Myocyte (in vitro differentiated cells): ENCODE measurements at regions not wholly inside any gene's neighbourhood (a gene's known extent, or its start where the extent isn't known, plus 50 kb on each side); places are given as distances from the start of the nearest gene placed in this dataset.

Source experiments
- DNase-seq: peaks from one replicate; pipeline ENCODE4 v3.0.0-alpha.2; 2012; ENCODE audit warnings: low read depth

GRCh38 chr13:89862691-89863036, 1484.8 kb upstream of the MIR17HG start:
- no peak for DNase-seq

GRCh38 chr13:89865164-89866064, 1482.1 kb upstream of the MIR17HG start:
- DNase-seq: no peak

GRCh38 chr13:89869312-89869711, 1478.2 kb upstream of the MIR17HG start:
- DNase-seq: no peak

GRCh38 chr13:89878904-89879303, 1468.6 kb upstream of the MIR17HG start:
- no peak for DNase-seq

GRCh38 chr13:89880201-89880600, 1467.3 kb upstream of the MIR17HG start:
- DNase-seq: no peak

- DNase-seq: no peak
Measured at GRCh38 chr13:89883893-89884448, 1463.5 kb upstream of the MIR17HG start.

GRCh38 chr13:89890806-89891205, 1456.7 kb upstream of the MIR17HG start:
- DNase-seq: no peak

GRCh38 chr13:89891416-89891815, 1456.1 kb upstream of the MIR17HG start:
- DNase-seq: no peak

GRCh38 chr13:89897681-89898080, 1449.8 kb upstream of the MIR17HG start:
- DNase-seq: no peak

GRCh38 chr13:89899302-89900103, 1448.0 kb upstream of the MIR17HG start:
- no peak for DNase-seq

- DNase-seq: no peak
Measured at GRCh38 chr13:89900104-89900765, 1447.3 kb upstream of the MIR17HG start.

GRCh38 chr13:89902223-89902622, 1445.3 kb upstream of the MIR17HG start:
- DNase-seq: no peak

GRCh38 chr13:89903115-89903514, 1444.4 kb upstream of the MIR17HG start:
- DNase-seq: no peak

GRCh38 chr13:89910166-89910565, 1437.3 kb upstream of the MIR17HG start:
- DNase-seq: no peak

GRCh38 chr13:89916551-89916950, 1430.9 kb upstream of the MIR17HG start:
- DNase-seq: no peak

GRCh38 chr13:89920461-89920860, 1427.0 kb upstream of the MIR17HG start:
- no peak for DNase-seq

- DNase-seq: no peak
Measured at GRCh38 chr13:89923052-89923451, 1424.4 kb upstream of the MIR17HG start.

GRCh38 chr13:89923736-89924135, 1423.8 kb upstream of the MIR17HG start:
- DNase-seq: no peak

GRCh38 chr13:89925107-89925506, 1422.4 kb upstream of the MIR17HG start:
- DNase-seq: peak; percentile 29

- DNase-seq: no peak
Measured at GRCh38 chr13:89930861-89931260, 1416.6 kb upstream of the MIR17HG start.

- no peak for DNase-seq
Measured at GRCh38 chr13:89932902-89933301, 1414.6 kb upstream of the MIR17HG start.

GRCh38 chr13:89936256-89936655, 1411.2 kb upstream of the MIR17HG start:
- no peak for DNase-seq
